SK-MEL-5 (cell line): ENCODE measurements at regions not wholly inside any gene's neighbourhood (a gene's known extent, or its start where the extent isn't known, plus 50 kb on each side); places are given as distances from the start of the nearest gene placed in this dataset.

Source experiments
- DNase-seq: peaks from one replicate; pipeline ENCODE4 v3.0.0-alpha.2; 2016; ENCODE audit warnings: low read depth, low spot score
- in situ Hi-C: cut with HindIII; loops from 2 replicates; pipeline ENCODE4 v1.10.0; 2016; ENCODE audit warnings: low sequenced_read_pairs, high pct_unique_total_duplicates, low pct_unique_long_range_greater_than_20kb

GRCh38 chr4:117400039-117400835, 314.9 kb upstream of the TRAM1L1 start:
- in situ Hi-C loops, result no loop called here
- DNase-seq, result no peak

DNA sequence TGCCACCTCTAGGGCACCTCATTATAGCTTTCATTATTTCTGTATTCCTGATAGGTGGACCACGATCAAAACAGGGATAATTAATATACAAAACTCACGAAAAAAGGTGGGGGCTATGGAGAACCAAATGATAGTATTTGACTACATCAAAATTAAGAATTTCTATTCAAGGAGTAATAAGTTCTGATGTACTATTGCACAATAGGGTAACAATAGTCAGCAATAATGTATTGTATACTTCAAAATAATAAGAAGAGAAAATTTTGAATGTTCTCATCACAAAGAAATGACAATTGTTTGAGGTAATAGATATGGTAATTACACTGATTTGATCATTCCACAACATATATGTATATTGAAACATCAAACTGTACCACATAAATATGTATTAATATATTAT, 327.3 kb upstream of the TRAM1L1 start:
- DNase-seq, result no peak
- in situ Hi-C loops, result no loop called here

DNA sequence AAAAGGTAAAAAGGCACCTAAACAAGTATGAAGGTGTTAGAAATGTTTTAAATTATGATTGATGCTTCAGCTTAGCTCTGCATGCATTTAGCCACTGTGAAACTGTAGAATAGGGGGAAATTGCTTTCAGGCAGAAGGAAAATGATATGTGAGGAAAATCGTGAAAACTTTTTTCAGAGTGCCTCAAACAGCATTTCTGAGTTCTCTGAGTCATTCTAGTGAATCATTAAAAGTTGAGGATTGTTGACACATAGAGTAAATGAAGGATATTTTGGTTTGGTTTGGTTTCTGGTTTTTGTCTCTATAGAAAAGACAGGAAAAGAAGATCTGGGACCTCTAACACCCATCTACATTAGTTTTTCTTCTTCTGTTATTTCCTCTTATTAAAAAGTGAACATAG, 332.5 kb upstream of the TRAM1L1 start:
- no peak for DNase-seq
- in situ Hi-C loops, result no loop called here

DNA sequence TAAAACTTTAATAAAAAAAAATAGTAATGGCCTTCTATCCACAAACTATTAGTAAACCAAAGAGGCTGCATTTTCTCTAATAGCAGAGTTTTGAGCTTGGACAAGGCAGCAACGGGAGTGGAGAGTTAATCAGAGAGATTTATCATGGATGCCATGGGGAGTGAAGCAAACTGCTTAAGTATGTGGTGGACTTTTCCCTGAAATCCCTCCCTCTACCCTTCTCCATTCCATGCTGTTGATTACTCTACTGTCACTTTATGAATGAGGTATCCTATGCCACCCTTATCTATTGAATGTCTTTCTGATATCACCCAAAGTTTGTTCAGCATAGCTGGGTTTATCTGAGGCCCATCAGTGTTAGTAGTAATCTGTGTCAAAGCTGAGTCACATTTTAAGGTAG, 335.6 kb upstream of the TRAM1L1 start:
- in situ Hi-C loops, result no loop called here
- no peak for DNase-seq

DNA sequence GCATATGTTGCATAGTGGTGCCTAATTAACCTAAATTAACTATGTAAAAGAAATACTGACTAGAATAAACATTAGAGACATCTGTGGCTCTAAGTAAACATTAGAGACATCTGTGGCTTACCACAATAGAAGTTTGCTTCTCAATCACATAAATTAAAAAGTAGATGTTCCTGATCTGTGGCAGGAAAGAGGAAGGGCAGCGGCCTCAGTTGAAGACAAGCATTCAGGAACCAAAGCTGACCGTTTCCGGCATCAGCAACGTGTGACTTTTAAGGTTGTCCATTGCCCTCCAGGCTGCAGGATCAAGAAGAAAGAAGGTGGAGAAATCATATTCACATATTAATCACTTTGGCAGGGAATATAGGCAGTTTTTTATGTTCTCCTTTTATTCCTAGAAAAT, 336.3 kb upstream of the TRAM1L1 start:
- in situ Hi-C loops, result no loop called here
- no peak for DNase-seq

GRCh38 chr4:117422297-117422696, 336.9 kb upstream of the TRAM1L1 start:
- in situ Hi-C loops, result no loop called here
- DNase-seq, result no peak

GRCh38 chr4:117425636-117426035, 340.3 kb upstream of the TRAM1L1 start:
- DNase-seq, result no peak
- in situ Hi-C loops, result no loop called here

GRCh38 chr4:117428536-117428935, 343.2 kb upstream of the TRAM1L1 start:
- DNase-seq, result no peak
- in situ Hi-C loops, result no loop called here

GRCh38 chr4:117429061-117429460, 343.7 kb upstream of the TRAM1L1 start:
- in situ Hi-C loops, result no loop called here
- DNase-seq, result no peak

GRCh38 chr4:117429506-117429905, 344.1 kb upstream of the TRAM1L1 start:
- in situ Hi-C loops, result no loop called here
- no peak for DNase-seq

DNA sequence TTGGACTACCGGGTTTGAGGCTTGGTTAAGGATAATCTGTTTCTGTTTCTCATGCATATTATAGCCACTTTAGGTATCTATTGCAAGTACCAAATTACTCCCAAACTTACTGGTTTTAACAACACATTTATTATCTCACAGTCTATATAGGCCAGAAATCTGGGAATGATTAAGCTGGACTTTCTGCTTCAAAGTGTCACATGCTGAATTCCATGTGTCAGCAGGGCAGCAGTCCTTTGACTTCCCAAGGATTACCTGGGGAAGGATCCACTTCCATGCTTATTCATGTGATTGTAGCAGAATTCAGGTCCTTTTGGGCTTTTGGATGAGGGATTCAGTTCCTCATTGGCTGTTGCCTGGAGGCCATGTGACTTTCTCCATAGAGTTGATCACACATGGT, 349.0 kb upstream of the TRAM1L1 start:
- no peak for DNase-seq
- in situ Hi-C loops, result no loop called here

DNA sequence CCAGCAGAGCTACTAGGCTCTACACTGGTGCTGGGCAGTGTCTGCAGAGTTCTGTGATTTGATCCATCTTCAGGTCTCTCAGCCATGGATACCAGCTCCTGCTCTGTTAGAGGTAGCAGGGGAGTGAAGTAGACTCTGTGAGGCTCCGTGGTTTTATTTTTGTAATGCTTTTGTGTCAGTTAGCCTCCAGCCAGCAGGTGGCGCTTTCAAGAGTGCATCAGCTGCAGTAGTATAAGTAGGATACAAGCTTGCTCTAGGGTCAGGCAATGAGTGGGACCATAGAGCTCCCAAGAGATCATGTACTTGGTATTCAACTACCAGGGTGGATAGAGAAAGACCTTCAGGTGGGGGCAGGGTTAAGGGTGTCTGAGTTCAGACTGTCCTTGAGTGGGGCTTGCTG, 362.5 kb upstream of the TRAM1L1 start:
- in situ Hi-C loops, result no loop called here
- peak; percentile 36 for DNase-seq

- DNase-seq, result no peak
- in situ Hi-C loops, result no loop called here
These were observed 369.7 kb upstream of the TRAM1L1 start for GRCh38 chr4:117455088-117455487.

DNA sequence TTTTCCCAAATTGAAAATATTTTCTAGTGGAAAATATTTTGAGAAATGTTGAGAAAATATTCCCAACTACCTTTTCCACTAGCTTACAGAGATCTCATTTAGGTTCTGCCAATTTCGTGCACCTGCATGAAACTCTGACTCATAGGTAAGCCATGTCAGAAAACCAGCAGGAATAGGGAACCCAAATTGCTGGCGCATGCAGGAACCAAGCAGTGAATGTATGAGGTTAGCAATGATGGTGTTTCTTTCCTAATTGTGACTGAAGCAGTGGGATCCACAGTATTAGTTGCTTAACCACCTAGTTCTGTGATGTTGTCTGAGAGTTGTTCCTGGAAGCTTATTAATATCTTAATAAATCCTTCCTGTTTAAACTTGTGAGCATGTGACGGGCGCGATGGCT, 381.0 kb upstream of the TRAM1L1 start:
- no peak for DNase-seq
- in situ Hi-C loops, result no loop called here

DNA sequence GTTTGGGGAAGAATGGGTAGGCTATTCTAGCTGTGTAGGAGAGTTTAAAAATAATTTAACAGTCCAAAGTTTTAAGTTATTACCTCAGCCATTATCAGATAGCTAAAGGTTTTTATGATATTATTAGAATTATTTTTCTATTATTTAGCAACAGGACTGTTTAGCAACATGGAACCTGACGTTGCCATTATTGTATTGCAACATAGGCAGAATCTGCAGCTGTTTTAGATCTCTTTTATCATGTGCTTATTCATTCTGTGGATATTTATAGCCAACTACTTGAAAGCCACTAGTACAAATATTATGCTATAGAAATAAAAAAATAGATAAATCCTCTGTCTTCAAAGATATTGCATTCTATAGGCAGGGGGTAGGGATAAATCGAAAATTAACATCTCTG, 382.0 kb upstream of the TRAM1L1 start:
- in situ Hi-C loops, result no loop called here
- no peak for DNase-seq

- DNase-seq, result no peak
- in situ Hi-C loops, result no loop called here
These were observed 389.6 kb upstream of the TRAM1L1 start for GRCh38 chr4:117474987-117475386.

DNA sequence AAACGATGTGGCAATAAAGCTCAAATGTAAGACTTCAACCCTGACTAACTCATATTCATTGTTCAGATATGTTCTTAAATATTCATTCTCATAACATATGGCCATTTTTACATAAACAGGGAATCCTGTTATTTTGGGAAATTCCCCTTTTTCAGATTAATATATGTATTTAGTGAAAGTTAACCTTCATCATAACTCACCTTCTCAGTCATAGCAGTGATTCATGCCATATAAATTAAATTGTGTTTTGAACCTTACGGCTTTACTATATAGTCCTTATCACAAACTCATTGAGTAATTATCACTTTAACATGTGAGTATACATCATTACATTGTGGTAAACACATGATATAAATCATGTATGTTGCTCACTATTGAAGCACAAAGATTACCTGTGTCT, 392.5 kb upstream of the TRAM1L1 start:
- DNase-seq, result no peak
- in situ Hi-C loops, result no loop called here

DNA sequence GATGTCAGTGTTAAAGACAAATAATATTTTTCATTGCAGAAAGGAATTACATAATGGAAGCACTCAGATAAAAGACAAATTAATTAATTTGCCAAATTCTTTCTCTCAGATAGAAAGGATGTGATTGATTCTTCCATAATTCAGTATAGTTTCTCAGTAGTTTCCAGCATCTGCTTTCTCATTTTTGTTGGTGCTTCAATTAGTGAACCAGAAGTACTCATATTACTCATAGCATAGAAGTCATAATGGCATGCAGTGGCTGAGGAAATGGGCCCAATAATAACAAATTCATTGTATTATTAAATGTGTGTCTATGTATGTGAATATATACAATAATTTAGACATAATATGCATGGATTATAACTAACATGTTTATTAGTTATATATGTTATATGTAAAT, 393.3 kb upstream of the TRAM1L1 start:
- no peak for DNase-seq
- in situ Hi-C loops, result no loop called here

DNA sequence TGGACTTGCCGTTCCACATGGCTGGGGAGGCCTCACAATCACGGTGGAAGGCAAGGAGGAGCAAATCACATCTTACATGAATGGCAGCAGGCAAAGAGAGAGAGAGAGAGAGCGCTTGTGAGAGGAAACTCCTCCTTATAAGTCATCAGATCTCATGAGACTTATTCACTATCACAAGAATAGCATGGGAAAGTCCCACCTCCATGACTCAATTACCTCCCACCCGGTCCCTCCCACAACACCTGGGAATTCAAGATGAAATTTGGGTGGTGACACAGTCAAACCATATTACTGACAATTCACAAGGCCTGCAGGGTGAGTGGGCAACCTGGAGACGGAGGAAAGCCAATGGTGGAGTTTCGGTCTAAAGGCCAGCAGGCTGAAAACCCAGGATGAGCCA, 394.3 kb upstream of the TRAM1L1 start:
- DNase-seq, result no peak
- in situ Hi-C loops, result no loop called here

DNA sequence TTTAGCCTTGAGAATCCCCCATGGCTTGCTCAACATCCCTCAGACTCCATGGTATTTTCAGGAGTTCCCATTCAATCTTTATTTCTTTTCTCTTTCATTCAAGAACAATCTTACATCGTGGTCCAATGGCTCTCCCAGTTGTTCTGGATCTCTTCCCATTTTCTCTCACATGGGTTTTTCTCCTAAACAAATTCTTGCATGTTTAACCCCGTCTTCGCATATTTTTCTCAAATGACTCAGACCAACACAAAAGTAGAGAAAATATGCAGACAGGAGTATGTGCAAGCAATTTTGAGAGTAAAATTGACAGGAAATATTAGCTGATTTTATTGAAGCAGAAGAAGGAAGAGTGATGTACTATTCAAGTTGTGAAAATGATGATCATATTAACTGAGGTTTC, 396.4 kb upstream of the TRAM1L1 start:
- DNase-seq, result no peak
- in situ Hi-C loops, result no loop called here
